CMK (cell line): ENCODE measurements at regions not wholly inside any gene's neighbourhood (a gene's known extent, or its start where the extent isn't known, plus 50 kb on each side); places are given as distances from the start of the nearest gene placed in this dataset.
"Not testable (repeated sequence)": the region's sequence is repeated elsewhere in the genome, so short reads cannot be mapped to it uniquely, and the experiment has no call there.

ENCODE experiments used
- DNase-seq: peaks from one replicate; pipeline ENCODE4 v3.0.0-alpha.2; 2010; ENCODE audit warnings: low read depth

DNA sequence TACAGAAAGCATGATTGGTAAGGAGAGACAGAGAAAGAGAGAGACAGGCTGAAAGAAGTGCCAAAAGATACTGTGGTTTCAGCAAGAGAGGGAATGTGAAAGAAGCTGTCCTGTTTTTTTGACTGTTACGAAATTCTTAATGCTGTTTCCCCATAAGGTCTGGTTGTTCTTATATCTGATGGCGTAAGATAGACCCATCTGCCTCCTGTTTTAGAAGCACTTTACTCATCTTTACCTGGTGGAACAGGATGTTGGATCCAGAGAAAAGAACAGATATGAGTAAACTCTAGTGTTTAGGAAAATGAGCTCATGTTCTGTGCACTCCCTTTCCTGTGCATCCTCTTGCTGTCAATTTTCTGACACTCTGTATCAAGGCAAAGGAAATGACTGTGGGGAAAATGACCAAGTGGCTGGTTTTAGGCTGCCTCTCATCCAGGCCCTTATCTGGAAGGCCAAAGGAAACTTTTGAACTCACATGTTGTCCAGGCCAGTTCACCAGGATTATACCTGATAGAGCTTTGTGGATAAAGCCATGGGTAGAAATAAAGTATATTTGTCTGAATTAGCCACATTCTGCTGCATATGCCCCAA, 311.7 kb upstream of the HTR2C start:
- no peak for DNase-seq

DNA sequence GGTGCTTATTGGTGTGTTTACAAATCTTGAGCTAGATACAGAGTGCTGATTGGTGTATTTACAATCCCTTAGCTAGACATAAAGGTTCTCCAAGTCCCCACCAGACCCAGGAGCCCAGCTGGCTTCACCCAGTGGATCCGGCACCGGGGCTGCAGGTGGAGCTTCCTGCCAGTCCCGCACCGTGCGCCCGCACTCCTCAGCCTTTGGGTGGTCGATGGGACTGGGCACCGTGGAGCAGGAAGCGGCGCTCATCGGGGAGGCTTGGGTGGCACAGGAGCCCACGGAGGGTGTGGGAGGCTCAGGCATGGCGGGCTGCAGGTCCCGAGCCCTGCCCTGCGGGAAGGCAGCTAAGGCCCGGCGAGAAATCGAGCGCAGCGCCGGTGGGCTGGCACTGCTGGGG, 313.5 kb upstream of the HTR2C start:
- DNase-seq = not testable (repeated sequence)

GRCh38 chrX:114268643-114269042, 315.2 kb upstream of the HTR2C start:
- no peak for DNase-seq

DNA sequence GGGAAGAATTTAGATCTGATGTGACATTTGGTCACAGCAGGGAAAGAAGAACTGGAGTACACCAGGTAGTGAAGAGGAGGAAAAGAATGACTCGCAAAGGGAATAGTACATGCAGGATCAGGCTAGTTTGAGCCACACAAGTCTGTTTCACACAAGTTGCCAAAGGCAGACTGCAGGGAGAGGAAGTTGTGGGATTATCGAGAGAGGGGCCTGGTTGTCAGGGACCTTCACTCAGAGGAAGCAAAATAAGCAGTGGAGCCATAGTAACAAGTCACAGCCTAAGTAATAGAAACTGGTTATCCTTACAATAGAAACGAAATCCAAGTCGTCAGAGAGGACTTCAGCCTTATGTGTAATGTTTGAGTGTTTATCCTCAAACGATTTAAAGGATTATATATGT, 316.7 kb upstream of the HTR2C start:
- DNase-seq = no peak

DNA sequence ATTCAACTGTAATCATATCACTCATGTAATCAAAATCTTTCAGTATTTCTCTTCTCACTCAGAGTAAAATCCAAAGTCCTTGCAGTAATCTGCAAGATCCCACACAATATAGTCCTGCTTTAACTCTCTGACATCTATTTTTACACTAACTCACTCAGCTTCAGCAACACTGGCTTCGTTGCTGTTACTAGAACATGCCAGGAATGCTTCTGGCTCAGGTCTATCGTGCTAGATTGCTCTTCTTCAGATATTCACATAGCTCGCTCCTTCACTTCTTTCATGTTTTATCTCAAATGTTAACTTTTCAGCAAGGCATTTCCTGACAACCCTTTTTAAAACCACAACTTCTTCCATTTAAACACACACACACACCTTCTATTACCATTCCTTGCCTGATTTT, 331.7 kb upstream of the HTR2C start:
- DNase-seq = no peak

DNA sequence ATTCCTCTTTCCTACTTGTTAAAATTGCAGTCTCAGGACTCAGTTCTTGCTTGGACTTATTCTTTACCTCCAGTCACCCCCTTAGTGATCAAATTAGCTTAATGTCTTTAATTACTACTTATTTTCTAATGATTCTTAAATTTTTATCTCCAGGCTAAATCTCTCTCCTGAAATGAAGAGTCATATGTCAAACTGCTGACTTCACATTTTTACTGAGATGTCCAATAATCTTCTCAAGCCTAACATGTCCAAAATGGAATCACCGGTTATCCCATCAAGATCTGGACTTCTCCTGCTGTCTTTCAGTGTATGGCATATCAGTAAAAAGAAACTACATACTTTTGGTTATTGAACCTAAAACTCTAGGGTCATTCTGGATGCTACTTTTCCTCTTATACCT, 332.3 kb upstream of the HTR2C start:
- DNase-seq = no peak

GRCh38 chrX:114221445-114221844, 362.4 kb upstream of the HTR2C start:
- no peak for DNase-seq

DNA sequence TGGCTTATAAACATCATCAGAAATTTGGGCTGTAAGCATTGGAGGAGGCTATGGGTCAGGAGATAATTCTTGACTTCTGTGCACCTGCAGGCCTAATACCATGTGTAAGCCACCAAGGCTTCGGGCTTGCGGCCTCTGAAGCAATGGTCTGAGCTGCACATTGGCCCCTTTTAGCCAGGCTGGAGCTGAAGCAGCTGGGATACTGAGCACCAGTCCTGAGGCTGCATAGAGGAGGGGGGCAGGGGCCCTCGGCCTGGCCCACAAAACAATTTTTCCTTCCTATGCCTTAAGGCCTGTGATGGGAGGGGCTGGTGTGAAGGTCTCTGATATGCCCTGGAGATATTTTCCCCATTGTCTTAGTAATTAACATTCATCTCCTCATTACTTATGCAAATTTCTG, 373.0 kb upstream of the HTR2C start:
- no peak for DNase-seq

- no peak for DNase-seq
Measured at GRCh38 chrX:114201622-114202021, 382.3 kb upstream of the HTR2C start.

DNA sequence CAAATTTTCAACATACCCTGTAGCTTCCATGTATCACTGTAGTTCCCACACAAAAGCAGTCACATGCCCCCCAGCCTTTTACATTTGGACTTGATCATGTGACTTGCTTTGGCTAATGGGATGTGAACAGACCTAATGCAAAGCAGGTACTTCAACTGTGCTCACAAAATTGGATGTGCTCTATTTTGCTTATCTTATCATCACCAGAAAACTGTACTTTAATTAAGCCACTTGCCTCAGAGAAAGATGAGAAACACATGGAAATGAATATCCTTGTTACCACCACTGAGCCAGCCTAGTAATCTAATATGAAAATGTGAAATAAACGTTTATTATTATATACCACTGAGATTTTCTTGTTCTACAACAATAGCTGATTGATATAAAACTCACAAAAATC, 402.7 kb upstream of the HTR2C start:
- DNase-seq = no peak

- DNase-seq = no peak
Measured at GRCh38 chrX:114178126-114178525, 405.8 kb upstream of the HTR2C start.

DNA sequence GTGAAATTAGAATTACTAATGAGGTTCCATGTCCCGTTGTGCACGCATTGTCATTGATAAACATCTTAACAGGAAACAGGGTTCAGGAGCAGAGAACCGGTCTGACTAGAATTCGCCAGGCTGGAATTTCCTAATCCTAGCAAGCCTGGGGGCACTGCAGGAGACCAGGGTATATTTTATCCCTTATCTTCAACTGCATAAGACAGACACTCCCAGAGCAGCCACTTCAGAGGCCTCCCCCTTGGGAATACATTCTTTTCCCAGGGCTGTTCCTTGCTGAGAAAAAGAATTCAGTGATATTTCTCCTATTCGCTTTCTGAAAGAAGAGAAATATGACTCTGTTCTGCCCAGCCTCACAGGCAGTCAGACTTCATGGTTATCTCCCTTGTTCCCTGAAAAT, 416.6 kb upstream of the HTR2C start:
- not testable (repeated sequence) for DNase-seq

DNA sequence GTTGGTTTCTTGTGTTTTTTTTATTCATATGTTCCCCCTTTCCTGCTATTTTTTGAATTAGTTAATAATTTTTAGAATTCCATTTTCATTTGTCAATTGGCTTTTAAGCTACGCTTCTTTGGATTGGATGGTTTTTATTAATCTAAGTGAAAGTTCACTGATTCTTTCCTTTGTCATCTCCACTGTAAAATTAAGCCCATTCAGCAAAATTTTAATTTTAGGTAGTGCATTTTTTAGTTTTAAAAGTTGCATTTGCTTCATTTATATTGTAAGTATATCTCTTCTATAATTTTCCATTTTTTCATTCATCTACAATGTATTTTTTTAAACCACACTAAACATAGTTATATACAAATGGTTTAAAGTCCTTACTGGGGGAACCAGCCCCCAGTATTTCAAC, 417.3 kb upstream of the HTR2C start:
- DNase-seq = no peak

DNA sequence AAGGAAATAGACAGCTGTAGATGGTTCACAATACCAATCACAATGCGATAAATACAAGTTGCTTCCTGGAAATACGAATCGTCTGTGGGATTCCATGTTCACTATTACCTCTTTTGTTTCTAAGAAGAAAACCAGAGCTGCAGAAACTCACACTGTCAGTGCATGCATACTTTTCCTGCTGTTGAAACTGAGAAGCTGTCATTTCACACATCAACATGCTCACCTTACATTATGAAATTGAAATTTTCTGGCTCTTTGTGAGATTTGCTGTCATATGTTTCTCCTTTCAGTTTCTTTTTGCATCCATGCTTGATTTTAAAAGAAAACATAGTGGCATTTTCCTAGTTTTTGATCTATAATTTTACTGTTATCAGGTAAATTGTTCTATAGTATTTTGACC, 418.3 kb upstream of the HTR2C start:
- DNase-seq = no peak

DNA sequence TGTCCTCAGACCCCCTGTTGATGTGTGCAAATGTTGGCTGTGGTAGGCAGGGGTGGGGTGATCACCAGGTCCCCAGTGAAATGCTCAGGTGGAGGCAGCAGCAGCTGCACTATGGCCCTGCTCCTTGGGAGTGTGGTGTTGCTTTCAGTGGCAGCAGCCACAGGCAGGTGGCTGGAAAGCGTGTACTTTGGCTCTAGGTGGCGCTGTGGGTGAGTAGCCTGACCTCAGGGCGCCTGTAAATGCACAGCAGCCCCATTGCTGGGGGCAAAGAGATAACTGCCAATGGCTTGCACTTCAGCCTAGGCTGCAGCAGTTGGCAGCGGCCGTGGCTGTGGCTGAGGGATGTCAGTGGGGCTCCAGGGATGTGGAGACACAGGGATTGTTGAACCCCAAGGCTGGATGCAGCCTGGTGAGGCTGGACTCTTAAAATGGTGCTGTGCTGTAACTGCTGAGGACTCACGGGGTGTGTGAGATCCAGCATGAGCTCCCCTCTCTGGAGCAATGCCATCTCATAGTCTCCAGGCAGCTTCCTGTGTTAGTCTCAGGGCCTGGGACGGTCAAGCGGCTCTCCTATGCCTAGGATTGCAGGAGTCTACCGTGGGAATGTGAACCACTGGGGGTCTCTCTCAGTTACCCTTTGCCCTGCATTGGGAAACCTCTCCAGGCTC, 421.7 kb upstream of the HTR2C start:
- no peak for DNase-seq

DNA sequence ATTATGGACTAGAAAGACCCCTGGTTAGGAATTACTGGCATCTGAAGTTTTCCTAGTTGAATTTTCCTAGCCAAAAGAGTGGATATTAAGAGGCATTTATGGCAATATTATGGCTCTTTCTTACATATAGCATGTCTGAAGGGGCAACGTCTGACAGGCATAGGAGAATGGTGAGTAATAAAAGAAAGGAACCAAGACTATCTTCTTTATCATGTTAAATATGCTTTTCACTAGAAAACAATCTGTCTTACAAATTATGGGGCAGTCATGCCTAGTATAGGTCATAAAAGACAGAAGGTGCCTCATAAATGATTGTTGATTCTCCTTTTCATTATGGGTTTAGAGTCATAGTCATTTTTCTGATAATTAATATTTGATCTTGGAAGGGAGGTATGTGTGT, 431.1 kb upstream of the HTR2C start:
- no peak for DNase-seq

- DNase-seq = no peak
Measured at GRCh38 chrX:114152130-114152529, 431.8 kb upstream of the HTR2C start.

- DNase-seq = no peak
Measured at GRCh38 chrX:114134465-114134864, 449.4 kb upstream of the HTR2C start.

DNA sequence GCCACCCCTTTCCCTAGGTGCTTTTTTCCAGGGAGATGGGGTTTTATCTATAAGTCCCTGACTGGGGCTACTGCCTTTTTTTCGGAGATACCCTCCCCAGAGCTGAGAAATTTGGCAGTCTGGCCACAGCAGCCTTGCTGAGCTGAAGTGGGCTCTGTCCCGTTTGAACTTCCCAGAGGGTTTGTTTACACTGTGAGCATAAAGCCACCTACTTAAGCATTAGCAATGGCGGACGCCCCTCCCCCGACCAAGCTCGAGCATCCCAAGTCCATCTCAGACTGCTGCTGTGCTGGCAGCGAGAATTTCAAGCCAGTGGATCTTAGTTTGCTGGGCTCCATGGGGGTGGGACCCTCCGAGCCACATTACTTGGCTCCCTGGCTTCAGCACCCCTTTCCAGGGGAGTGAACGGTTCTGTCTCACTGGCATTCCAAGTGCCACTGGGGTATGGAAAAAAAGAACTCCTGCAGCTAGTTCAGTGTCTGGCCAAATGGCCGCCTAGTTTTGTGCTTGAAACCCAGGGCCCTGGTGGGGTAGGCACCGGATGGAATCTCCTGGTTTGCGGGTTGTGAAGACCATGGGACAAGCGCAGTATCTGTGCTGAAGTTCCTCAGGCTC, 456.4 kb upstream of the HTR2C start:
- DNase-seq = no peak

GRCh38 chrX:114127005-114127404, 456.9 kb upstream of the HTR2C start:
- DNase-seq = no peak

DNA sequence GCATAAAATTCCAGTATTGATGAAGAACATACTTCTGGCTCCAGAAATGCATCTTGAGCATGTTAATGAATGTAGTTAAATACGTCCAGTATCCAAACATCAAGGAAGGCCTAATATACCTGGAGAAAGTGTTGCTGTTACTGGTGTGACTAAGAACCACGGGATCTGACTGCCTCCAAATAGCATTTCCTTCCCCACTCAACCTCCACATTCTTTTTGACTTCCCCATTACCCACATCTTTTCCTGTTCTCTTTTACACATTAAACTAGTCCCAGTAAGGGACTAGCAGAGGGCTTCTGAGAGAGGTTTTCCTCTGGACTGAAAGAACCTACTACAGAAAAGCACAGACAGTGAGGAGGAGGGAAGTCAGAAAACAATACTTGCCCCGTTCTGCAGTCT, 482.8 kb upstream of the HTR2C start:
- DNase-seq = no peak

- DNase-seq = no peak
Measured at GRCh38 chrX:114097866-114098265, 486.0 kb upstream of the HTR2C start.

GRCh38 chrX:114097427-114097826, 486.5 kb upstream of the HTR2C start:
- DNase-seq = no peak

DNA sequence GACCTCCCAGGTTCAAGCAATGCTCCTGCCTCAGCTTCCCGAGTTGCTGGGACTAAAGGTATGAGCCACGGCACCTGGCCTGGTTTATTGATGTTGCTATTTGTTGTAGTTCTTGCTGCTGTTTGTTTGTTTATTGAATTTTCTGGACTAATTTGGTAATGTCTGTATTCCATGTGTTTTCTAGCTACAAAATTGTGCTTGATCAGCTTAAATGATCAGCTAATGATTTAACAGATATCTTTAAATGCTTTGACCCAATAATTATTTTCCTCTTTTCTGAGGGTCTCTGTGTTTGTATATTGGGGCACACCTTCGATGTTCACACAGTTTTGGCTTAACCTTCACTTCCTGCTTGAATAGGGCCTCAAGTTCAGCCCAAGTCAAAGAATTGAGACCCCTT, 488.1 kb upstream of the HTR2C start:
- no peak for DNase-seq
